ENCODE measurements at regions not wholly inside any gene's neighbourhood (a gene's known extent, or its start where the extent isn't known, plus 50 kb on each side); places are given as distances from the start of the nearest gene placed in this dataset.

DNA sequence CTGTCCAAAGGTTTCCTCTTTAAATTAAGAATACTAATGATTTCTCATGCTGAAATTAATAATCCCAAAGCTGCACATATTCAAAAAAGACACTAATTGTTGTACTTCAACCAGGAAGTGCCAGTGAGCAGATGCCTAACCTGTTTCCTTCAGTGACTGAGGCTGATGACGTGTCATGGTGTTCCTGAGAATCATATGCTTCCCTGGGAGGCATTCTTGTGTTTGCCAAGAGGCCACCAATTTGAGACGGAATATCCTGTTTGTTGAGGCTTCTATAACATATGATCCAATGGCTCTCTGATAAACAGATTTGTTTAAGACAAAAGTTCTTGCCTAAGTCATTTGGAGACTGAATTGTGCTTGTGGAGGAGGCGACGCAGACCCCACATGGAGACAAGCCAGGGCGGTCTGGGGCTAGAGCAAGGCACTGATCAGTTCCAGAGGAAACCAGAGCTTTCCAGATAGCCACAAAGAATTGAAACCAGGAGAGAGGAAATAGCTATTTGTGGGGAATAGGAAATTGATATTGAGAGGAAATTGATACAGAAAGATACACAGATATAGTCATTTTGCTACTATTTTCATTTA lies 66.4 kb upstream of the ZNF608 start:
- TF ChIP-seq, protein P1, sequence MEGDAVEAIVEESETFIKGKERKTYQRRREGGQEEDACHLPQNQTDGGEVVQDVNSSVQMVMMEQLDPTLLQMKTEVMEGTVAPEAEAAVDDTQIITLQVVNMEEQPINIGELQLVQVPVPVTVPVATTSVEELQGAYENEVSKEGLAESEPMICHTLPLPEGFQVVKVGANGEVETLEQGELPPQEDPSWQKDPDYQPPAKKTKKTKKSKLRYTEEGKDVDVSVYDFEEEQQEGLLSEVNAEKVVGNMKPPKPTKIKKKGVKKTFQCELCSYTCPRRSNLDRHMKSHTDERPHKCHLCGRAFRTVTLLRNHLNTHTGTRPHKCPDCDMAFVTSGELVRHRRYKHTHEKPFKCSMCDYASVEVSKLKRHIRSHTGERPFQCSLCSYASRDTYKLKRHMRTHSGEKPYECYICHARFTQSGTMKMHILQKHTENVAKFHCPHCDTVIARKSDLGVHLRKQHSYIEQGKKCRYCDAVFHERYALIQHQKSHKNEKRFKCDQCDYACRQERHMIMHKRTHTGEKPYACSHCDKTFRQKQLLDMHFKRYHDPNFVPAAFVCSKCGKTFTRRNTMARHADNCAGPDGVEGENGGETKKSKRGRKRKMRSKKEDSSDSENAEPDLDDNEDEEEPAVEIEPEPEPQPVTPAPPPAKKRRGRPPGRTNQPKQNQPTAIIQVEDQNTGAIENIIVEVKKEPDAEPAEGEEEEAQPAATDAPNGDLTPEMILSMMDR (conservative IDR thresholded peaks at IDR 0.05; ENCODE audit: low read length), result no peak
- no peak for TF ChIP-seq EZH2phosphoT487 (IDR thresholded peaks at IDR 0.05; ENCODE audit: borderline replicate concordance, low read depth, low read length)
